ENCODE measurements at regions not wholly inside any gene's neighbourhood (a gene's known extent, or its start where the extent isn't known, plus 50 kb on each side); places are given as distances from the start of the nearest gene placed in this dataset.

- Histone ChIP-seq H3K27ac (no peak overlapping the region), H3K9ac (ENCODE audit: low read depth in 2 of 2, low read length in 2 of 2) (no peak overlapping the region), H3K4me1 (no peaks in the 10 kb centered on the region), H3K4me3 (no peak overlapping the region), H3K27me3 (no peaks in the 10 kb centered on the region), H3K9me3 (no peaks in the 10 kb centered on the region), H3K36me3 (no peaks in the 10 kb centered on the region)
- intact Hi-C loops (cut with DNase I), result no loop called here
- no peak for TF ChIP-seq CTCF (IDR thresholded peaks at IDR 0.05)
- no peak for DNase-seq
Observed at GRCh38 chr2:48127612-48128191, 186.8 kb upstream of the FOXN2 start.

DNA sequence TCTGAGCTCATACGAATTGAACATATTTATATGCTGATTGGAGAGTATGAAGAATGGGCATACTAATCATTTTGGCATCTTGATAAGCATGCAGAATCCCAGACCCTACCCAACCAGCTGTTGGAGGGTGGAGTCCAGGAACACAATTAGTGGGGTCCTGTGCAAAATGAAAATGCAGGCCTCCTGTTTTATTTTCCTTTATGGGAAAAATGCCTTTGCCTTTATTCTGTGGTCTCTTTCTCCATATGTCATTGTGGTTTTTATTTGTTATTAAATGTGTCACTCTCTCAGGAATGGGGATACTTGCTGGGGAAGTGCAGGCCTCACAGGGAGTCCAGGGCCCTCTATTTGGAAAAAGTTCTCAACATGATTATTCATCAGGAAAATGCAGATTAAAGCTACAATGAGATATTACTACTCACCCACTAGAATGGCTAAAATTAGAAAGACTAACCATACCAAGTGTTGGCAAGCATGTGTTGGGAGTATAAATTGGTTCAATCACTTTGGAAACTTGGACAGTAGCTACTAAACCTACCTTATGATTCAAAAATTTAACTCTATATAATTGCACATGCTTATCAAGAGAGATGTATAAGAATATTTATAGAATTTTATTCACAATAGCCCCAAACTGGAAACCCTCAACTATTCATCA, 185.1 kb upstream of the FOXN2 start:
- H3K9me3 ChIP-seq, result no peaks in the 10 kb centered on the region
- TF ChIP-seq CTCF (IDR thresholded peaks at IDR 0.05), result no peak
- H3K9ac ChIP-seq (ENCODE audit: low read depth in 2 of 2, low read length in 2 of 2), result no peak overlapping the region
- intact Hi-C loops (cut with DNase I), result no loop called here
- H3K27ac ChIP-seq, result no peak overlapping the region
- no peaks in the 10 kb centered on the region for H3K27me3 ChIP-seq
- no peak for DNase-seq
- no peaks in the 10 kb centered on the region for H3K4me1 ChIP-seq
- no peaks in the 10 kb centered on the region for H3K36me3 ChIP-seq
- H3K4me3 ChIP-seq, result no peak overlapping the region

- Histone ChIP-seq H3K36me3 (no peaks in the 10 kb centered on the region), H3K27ac (no peak overlapping the region), H3K4me3 (no peak overlapping the region), H3K27me3 (no peaks in the 10 kb centered on the region), H3K9me3 (no peaks in the 10 kb centered on the region), H3K4me1 (no peaks in the 10 kb centered on the region), H3K9ac (ENCODE audit: low read depth in 2 of 2, low read length in 2 of 2) (no peak overlapping the region)
- intact Hi-C loops (cut with DNase I), result no loop called here
- no peak for TF ChIP-seq CTCF (IDR thresholded peaks at IDR 0.05)
- no peak for DNase-seq
Observed at GRCh38 chr2:48131539-48132270, 182.8 kb upstream of the FOXN2 start.

GRCh38 chr2:48132271-48132625, 182.2 kb upstream of the FOXN2 start:
- Histone ChIP-seq H3K36me3 (no peaks in the 10 kb centered on the region), H3K9me3 (no peaks in the 10 kb centered on the region), H3K27me3 (no peaks in the 10 kb centered on the region), H3K4me3 (no peak overlapping the region), H3K4me1 (no peaks in the 10 kb centered on the region), H3K9ac (ENCODE audit: low read depth in 2 of 2, low read length in 2 of 2) (no peak overlapping the region), H3K27ac (no peak overlapping the region)
- no peak for DNase-seq
- TF ChIP-seq CTCF (IDR thresholded peaks at IDR 0.05), result no peak
- intact Hi-C loops (cut with DNase I), result no loop called here

- H3K9me3 ChIP-seq, result no peaks in the 10 kb centered on the region
- no peaks in the 10 kb centered on the region for H3K27me3 ChIP-seq
- H3K9ac ChIP-seq (ENCODE audit: low read depth in 2 of 2, low read length in 2 of 2), result no peak overlapping the region
- H3K27ac ChIP-seq, result no peak overlapping the region
- no peak for DNase-seq
- no peaks in the 10 kb centered on the region for H3K4me1 ChIP-seq
- intact Hi-C loops (cut with DNase I), result no loop called here
- H3K36me3 ChIP-seq, result no peaks in the 10 kb centered on the region
- no peak for TF ChIP-seq CTCF (IDR thresholded peaks at IDR 0.05)
- no peak overlapping the region for H3K4me3 ChIP-seq
Observed at GRCh38 chr2:48134704-48135103, 179.8 kb upstream of the FOXN2 start.

All from colonic mucosa (tissue), 4 donors.